ENCODE measurements at regions not wholly inside any gene's neighbourhood (a gene's known extent, or its start where the extent isn't known, plus 50 kb on each side); places are given as distances from the start of the nearest gene placed in this dataset.
"Not testable (repeated sequence)": the region's sequence is repeated elsewhere in the genome, so short reads cannot be mapped to it uniquely, and the experiment has no call there.

GRCh38 chr10:133785846-133786602 is 159.4 kb upstream of the FRG2B start:
- FAIRE-seq; DNase-seq (ENCODE audit: extremely low spot score, insufficient read length, low read depth): not testable (repeated sequence)

- not testable (repeated sequence) for FAIRE-seq
Measured at GRCh38 chr10:133785178-133785577, 158.6 kb upstream of the FRG2B start.

GRCh38 chr10:133765308-133765707 is 138.7 kb upstream of the FRG2B start:
- DNase-seq (ENCODE audit: extremely low spot score, insufficient read length, low read depth), result not testable (repeated sequence)
- peak; percentile 65 for FAIRE-seq

More at GRCh38 chr10:133785178-133785577, 158.6 kb upstream of the FRG2B start:
- not testable (repeated sequence) for DNase-seq (ENCODE audit: extremely low spot score, insufficient read length, low read depth)

GRCh38 chr10:133764823-133765209 is 138.2 kb upstream of the FRG2B start:
- FAIRE-seq; DNase-seq (ENCODE audit: extremely low spot score, insufficient read length, low read depth): not testable (repeated sequence)

GRCh38 chr10:133763875-133764822 is 137.6 kb upstream of the FRG2B start:
- DNase-seq (ENCODE audit: extremely low spot score, insufficient read length, low read depth); FAIRE-seq: not testable (repeated sequence)

GRCh38 chr10:133763190-133763589 is 136.6 kb upstream of the FRG2B start:
- not testable (repeated sequence) for FAIRE-seq; DNase-seq (ENCODE audit: extremely low spot score, insufficient read length, low read depth)

- DNase-seq (ENCODE audit: extremely low spot score, insufficient read length, low read depth); FAIRE-seq: not testable (repeated sequence)
Measured at GRCh38 chr10:133753545-133753944, 127.0 kb upstream of the FRG2B start.
